Upper lobe of right lung (tissue), 1 donor: ENCODE measurements at regions not wholly inside any gene's neighbourhood (a gene's known extent, or its start where the extent isn't known, plus 50 kb on each side); places are given as distances from the start of the nearest gene placed in this dataset.

Experiments
- ATAC-seq: fragments of 200-7000 bp; cut with Tn5 transposase; one replicate; pipeline ENCODE4 v1.9.1; 2020; ENCODE audit warnings: mild to moderate bottlenecking, moderate library complexity
- DNase-seq: peaks from one replicate; pipeline ENCODE4 v3.0.0-alpha.2; 2020
- H3K27ac ChIP-seq: fragments of 200-600 bp; one replicate; pipeline ENCODE4 v1.8.0; 2022
- H3K27me3 ChIP-seq: fragments of 200-600 bp; one replicate; pipeline ENCODE4 v1.8.0; 2022; ENCODE audit warnings: mild to moderate bottlenecking
- H3K36me3 ChIP-seq: fragments of 200-600 bp; one replicate; pipeline ENCODE4 v1.8.0; 2022
- H3K4me1 ChIP-seq: fragments of 200-600 bp; one replicate; pipeline ENCODE4 v1.8.0; 2022
- H3K4me3 ChIP-seq: fragments of 200-600 bp; one replicate; pipeline ENCODE4 v1.8.0; 2022; ENCODE audit warnings: mild to moderate bottlenecking
- H3K9me3 ChIP-seq: fragments of 200-600 bp; one replicate; pipeline ENCODE4 v1.8.0; 2022
- intact Hi-C: fragments of 100-400 bp; cut with DNase I; formaldehyde crosslinking; loops from one replicate; pipeline ENCODE4 v1.11.0; 2022
- TF ChIP-seq, protein P1 (sequence below): fragments of 200-600 bp; IDR thresholded peaks from one replicate; pipeline ENCODE4 v1.8.0; 2022; ENCODE audit warnings: antibody characterized with exemption
- donor health status: DM: no; HTN: yes; CAD: no; lungs with severe emphysema.

DNA sequence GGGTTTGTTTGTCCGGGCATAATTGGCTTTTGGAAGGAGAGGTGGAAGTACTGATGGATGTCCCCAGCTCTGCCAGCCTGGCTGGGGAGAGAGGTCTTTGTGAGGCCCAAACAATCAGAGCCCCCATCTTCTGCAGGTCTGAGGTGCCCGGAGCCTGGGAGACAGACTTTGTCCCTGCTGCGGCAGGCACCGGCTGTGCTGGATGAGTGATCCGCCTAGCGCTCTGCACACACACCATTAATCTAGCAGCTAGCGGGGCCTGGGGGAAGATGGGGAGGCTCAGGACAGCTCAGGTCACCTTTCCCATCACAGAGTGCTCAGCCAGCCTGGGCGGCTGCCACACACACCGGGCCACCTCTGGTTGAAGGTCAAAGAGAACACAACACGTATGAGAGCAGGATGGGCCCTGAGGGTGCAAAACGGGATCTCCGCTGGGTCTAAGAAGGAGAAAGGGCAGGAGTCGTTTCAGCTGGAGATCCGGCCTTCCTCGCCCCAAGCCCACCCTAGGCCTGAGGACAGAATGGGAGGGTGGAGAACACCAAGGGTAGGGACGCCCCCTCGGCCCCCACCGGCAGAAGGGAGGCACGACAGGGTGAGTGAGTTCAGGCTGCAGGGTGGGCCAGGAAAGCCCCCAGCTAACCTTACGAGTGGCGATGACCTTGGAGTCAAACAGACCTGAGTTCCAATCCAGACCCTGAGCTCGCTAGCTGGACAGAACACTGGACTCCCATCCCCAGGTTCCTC lies 341.8 kb downstream of the NPHP4 start:
- ATAC-seq (no peak), DNase-seq (no peak)
- H3K9me3 ChIP-seq, result no peaks in the 10 kb centered on the region
- H3K27me3 ChIP-seq, result peaks cover 26% of the 10 kb centered on the region
- no peak overlapping the region for H3K4me3 ChIP-seq
- H3K4me1 ChIP-seq, result no peaks in the 10 kb centered on the region
- TF ChIP-seq, protein P1, sequence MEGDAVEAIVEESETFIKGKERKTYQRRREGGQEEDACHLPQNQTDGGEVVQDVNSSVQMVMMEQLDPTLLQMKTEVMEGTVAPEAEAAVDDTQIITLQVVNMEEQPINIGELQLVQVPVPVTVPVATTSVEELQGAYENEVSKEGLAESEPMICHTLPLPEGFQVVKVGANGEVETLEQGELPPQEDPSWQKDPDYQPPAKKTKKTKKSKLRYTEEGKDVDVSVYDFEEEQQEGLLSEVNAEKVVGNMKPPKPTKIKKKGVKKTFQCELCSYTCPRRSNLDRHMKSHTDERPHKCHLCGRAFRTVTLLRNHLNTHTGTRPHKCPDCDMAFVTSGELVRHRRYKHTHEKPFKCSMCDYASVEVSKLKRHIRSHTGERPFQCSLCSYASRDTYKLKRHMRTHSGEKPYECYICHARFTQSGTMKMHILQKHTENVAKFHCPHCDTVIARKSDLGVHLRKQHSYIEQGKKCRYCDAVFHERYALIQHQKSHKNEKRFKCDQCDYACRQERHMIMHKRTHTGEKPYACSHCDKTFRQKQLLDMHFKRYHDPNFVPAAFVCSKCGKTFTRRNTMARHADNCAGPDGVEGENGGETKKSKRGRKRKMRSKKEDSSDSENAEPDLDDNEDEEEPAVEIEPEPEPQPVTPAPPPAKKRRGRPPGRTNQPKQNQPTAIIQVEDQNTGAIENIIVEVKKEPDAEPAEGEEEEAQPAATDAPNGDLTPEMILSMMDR, result no peak
- H3K27ac ChIP-seq, result no peak overlapping the region
- intact Hi-C loops, result no loop called here
- no peaks in the 10 kb centered on the region for H3K36me3 ChIP-seq

DNA sequence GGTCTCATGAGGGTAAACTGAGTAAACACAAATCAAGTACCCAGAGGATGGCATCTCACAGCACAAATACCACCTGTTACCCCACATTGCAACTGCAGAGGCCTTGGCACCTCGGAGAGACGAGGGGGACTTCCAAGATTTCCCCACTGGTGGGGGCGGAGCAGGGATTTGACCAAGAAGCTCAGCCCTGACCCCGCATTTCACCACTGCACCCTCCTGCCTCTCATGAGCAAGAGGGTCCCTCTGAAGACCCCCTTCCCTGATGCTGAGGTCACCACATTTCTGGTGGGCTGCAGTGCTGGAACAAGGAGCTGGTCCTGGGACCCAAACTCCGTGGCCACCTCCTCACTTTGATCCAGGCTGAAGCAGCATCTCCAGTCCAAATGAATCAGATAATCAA lies 342.4 kb downstream of the NPHP4 start:
- H3K27ac ChIP-seq, result no peak overlapping the region
- no peaks in the 10 kb centered on the region for H3K36me3 ChIP-seq
- H3K9me3 ChIP-seq, result no peaks in the 10 kb centered on the region
- no peak overlapping the region for H3K4me3 ChIP-seq
- TF ChIP-seq, protein P1, result no peak
- H3K4me1 ChIP-seq, result no peaks in the 10 kb centered on the region
- ATAC-seq (no peak), DNase-seq (no peak)
- peaks cover 26% of the 10 kb centered on the region for H3K27me3 ChIP-seq
- intact Hi-C loops, result no loop called here

DNA sequence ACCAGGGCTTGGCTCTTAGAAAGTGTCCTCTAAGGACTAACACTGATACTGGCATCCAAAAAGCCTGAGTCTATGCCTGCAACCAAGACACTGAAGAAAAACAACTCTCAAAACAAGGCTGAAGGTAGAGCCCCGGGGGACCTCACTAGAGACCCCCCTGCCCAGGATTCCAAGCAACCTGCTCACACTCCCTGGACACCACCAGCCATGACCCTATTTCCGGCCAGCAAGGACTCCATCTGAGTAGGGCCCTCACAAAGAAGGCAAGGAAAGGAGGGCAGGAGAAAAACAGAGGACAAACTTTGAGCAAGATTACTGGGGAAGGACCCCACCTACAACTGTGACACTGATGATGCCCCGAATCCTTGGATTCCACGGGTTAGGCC lies 343.1 kb downstream of the NPHP4 start:
- H3K27ac ChIP-seq, result no peak overlapping the region
- no peaks in the 10 kb centered on the region for H3K36me3 ChIP-seq
- TF ChIP-seq, protein P1, result no peak
- H3K27me3 ChIP-seq, result peaks cover 26% of the 10 kb centered on the region
- H3K4me3 ChIP-seq, result no peak overlapping the region
- intact Hi-C loops, result no loop called here
- ATAC-seq (no peak), DNase-seq (no peak)
- no peaks in the 10 kb centered on the region for H3K9me3 ChIP-seq
- no peaks in the 10 kb centered on the region for H3K4me1 ChIP-seq

DNA sequence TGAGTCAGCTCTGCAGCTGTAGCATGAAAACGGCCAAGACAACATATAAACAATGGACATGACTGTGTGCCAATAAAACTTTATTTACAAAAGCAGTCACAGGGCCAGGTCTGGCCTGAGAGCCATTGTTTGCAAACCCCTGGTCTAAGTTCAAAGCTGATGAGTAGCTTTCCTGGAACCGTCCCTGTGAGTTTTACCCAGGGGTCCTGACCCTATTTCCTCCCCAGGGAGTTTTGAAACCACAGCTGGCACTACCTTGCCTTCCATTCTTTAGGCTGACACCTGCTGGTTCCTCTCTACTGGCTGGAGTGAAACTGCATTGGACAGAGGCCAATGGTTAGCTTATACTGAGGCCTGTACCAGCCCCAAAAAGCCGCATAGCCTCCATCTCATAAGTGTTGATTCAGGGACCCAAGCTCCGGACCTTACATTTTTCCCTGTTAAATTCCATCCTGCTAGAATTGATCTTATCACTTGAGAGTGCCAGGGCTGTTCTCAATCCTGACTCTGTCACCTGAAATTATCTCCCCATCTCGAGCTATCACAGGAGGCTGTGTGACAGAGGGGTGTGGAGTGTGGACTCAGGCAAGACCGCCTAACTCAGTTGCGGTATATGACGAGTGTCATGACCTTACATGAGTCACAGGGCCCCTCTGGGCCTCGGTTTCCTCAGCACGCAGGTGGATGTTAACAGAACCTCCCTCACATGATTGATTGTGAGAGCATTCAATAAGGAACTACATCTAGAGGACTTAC lies 343.6 kb downstream of the NPHP4 start:
- Histone ChIP-seq H3K27me3 (peaks cover 26% of the 10 kb centered on the region), H3K36me3 (no peaks in the 10 kb centered on the region), H3K4me3 (no peak overlapping the region), H3K27ac (no peak overlapping the region), H3K9me3 (no peaks in the 10 kb centered on the region), H3K4me1 (no peaks in the 10 kb centered on the region)
- DNase-seq, result no peak
- TF ChIP-seq, protein P1, result no peak
- intact Hi-C loops, result no loop called here
- ATAC-seq, result no peak

DNA sequence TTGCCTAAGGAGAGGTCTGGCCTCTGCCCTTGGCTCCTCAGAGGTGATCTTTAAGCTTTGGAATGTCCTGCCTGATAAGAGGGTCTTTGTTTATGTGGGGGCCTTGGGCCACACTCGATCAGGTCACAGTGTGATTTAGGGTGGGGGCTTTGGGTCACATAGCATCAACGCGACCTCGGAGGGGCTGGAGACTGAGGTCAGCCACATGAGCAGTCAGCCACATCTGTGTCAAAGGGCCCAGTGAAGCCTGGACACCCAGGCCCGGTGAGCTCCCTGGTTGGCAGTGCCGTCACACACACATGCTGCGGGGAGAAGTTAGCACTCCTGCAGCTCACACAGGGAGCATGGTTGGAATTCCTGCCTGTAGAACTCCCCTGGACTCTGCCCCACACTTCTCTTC lies 345.0 kb downstream of the NPHP4 start:
- ATAC-seq, result no peak
- TF ChIP-seq, protein P1, result no peak
- Histone ChIP-seq H3K36me3 (no peaks in the 10 kb centered on the region), H3K4me1 (no peaks in the 10 kb centered on the region), H3K27me3 (peaks cover 21% of the 10 kb centered on the region), H3K4me3 (no peak overlapping the region), H3K27ac (no peak overlapping the region), H3K9me3 (no peaks in the 10 kb centered on the region)
- intact Hi-C loops, result no loop called here
- DNase-seq, result no peak
